GM18861 (cell line): ENCODE measurements at regions not wholly inside any gene's neighbourhood (a gene's known extent, or its start where the extent isn't known, plus 50 kb on each side); places are given as distances from the start of the nearest gene placed in this dataset.
"Not testable (repeated sequence)": the region's sequence is repeated elsewhere in the genome, so short reads cannot be mapped to it uniquely, and the experiment has no call there.

Source experiments
- ATAC-seq: cut with Tn5 transposase; IDR thresholded peaks from one replicate; pipeline ENCODE4 v1.9.1; 2021; ENCODE audit not compliant: unreplicated experiment

- ATAC-seq: no peak
These were observed 80.8 kb downstream of the C21orf91 start for GRCh38 chr21:17738176-17738953.

GRCh38 chr21:17736072-17736471, 83.1 kb downstream of the C21orf91 start:
- no peak for ATAC-seq

GRCh38 chr21:17733209-17733608, 85.9 kb downstream of the C21orf91 start:
- ATAC-seq: no peak

GRCh38 chr21:17732306-17732705, 86.8 kb downstream of the C21orf91 start:
- no peak for ATAC-seq

GRCh38 chr21:17731554-17731953, 87.6 kb downstream of the C21orf91 start:
- ATAC-seq: no peak

- no peak for ATAC-seq
These were observed 88.4 kb downstream of the C21orf91 start for GRCh38 chr21:17730782-17731181.

GRCh38 chr21:17729455-17729854, 89.7 kb downstream of the C21orf91 start:
- no peak for ATAC-seq

- no peak for ATAC-seq
These were observed 91.8 kb downstream of the C21orf91 start for GRCh38 chr21:17727361-17727760.

GRCh38 chr21:17726047-17726829, 92.9 kb downstream of the C21orf91 start:
- no peak for ATAC-seq

- ATAC-seq: no peak
These were observed 93.8 kb downstream of the C21orf91 start for GRCh38 chr21:17725339-17725738.

- ATAC-seq: no peak
These were observed 100.2 kb upstream of the BTG3 start for GRCh38 chr21:17712887-17713286.

GRCh38 chr21:17711896-17712295, 99.2 kb upstream of the BTG3 start:
- ATAC-seq: no peak

- ATAC-seq: peak; percentile 100
These were observed 96.5 kb upstream of the BTG3 start for GRCh38 chr21:17709266-17709611.

- ATAC-seq: peak; percentile 51
These were observed 96.0 kb upstream of the BTG3 start for GRCh38 chr21:17708522-17709265.

GRCh38 chr21:17699524-17700189, 87.0 kb upstream of the BTG3 start:
- no peak for ATAC-seq

GRCh38 chr21:17697473-17697872, 84.8 kb upstream of the BTG3 start:
- no peak for ATAC-seq

- not testable (repeated sequence) for ATAC-seq
These were observed 81.7 kb upstream of the BTG3 start for GRCh38 chr21:17694416-17694815.

GRCh38 chr21:17693801-17694200, 81.1 kb upstream of the BTG3 start:
- no peak for ATAC-seq

- no peak for ATAC-seq
These were observed 77.4 kb upstream of the BTG3 start for GRCh38 chr21:17690078-17690494.

GRCh38 chr21:17688912-17689874, 76.5 kb upstream of the BTG3 start:
- ATAC-seq: no peak
